OCI-LY1 (cell line): ENCODE measurements at regions not wholly inside any gene's neighbourhood (a gene's known extent, or its start where the extent isn't known, plus 50 kb on each side); places are given as distances from the start of the nearest gene placed in this dataset.

Experiments
- H2AFZ ChIP-seq: fragments of 200-600 bp; sonication (generic), shearing (Covaris generic); 2 replicates; pipeline ENCODE4 v1.6.0; 2014; ENCODE audit warnings: antibody characterized with exemption, mild to moderate bottlenecking, low read length
- H3F3A ChIP-seq: fragments of 200-600 bp; sonication (generic), shearing (Covaris generic); 2 replicates; pipeline ENCODE4 v1.6.0; 2014; ENCODE audit warnings: mild to moderate bottlenecking, antibody characterized with exemption, low read length, moderate library complexity; ENCODE audit not compliant: insufficient read depth
- H3K27ac ChIP-seq: fragments of 200-600 bp; sonication (generic); 2 replicates; pipeline ENCODE4 v1.5.1; 2014; ENCODE audit warnings: low read length, mixed run types, mild to moderate bottlenecking, low read depth; ENCODE audit not compliant: poor library complexity, severe bottlenecking
- H3K27me3 ChIP-seq: fragments of 200-600 bp; sonication (generic); 2 replicates; pipeline ENCODE4 v1.6.0; 2014; ENCODE audit warnings: antibody characterized with exemption, mild to moderate bottlenecking, low read length, moderate library complexity; ENCODE audit not compliant: insufficient read depth
- H3K36me3 ChIP-seq: fragments of 200-600 bp; sonication (generic); 2 replicates; pipeline ENCODE4 v1.6.1; 2014; ENCODE audit warnings: mild to moderate bottlenecking, antibody characterized with exemption, low read length, moderate library complexity, mixed read lengths; ENCODE audit not compliant: insufficient read depth
- H3K4me1 ChIP-seq: fragments of 200-600 bp; sonication (generic); 2 replicates; pipeline ENCODE4 v1.5.1; 2014; ENCODE audit warnings: mild to moderate bottlenecking, low read length, moderate library complexity; ENCODE audit not compliant: insufficient read depth, severe bottlenecking
- H3K4me2 ChIP-seq: fragments of 200-600 bp; sonication (generic), shearing (Covaris generic); 2 replicates; pipeline ENCODE4 v1.6.1; 2014; ENCODE audit warnings: low read length
- H3K4me3 ChIP-seq: fragments of 200-600 bp; sonication (generic); 2 replicates; pipeline ENCODE4 v1.5.1; 2014; ENCODE audit warnings: low read length, low read depth, mild to moderate bottlenecking, mixed read lengths; ENCODE audit not compliant: poor library complexity, severe bottlenecking
- H3K79me2 ChIP-seq: fragments of 200-600 bp; shearing (Covaris generic); 2 replicates; pipeline ENCODE4 v1.6.1; 2016; ENCODE audit warnings: mixed run types, low read length, mixed read lengths; ENCODE audit not compliant: insufficient read depth
- H3K9ac ChIP-seq: fragments of 200-600 bp; sonication (generic), shearing (Covaris generic); 2 replicates; pipeline ENCODE4 v1.6.1; 2014; ENCODE audit warnings: mild to moderate bottlenecking, low read length, mixed read lengths
- H3K9me2 ChIP-seq: fragments of 200-600 bp; sonication (generic), shearing (Covaris generic); 2 replicates; pipeline ENCODE4 v1.6.1; 2014; ENCODE audit warnings: low read depth, mild to moderate bottlenecking, low read length, mixed read lengths
- H3K9me3 ChIP-seq: fragments of 200-600 bp; shearing (Covaris generic); 2 replicates; pipeline ENCODE4 v1.6.1; 2014; ENCODE audit warnings: low read length, mixed read lengths
- H4K20me1 ChIP-seq: fragments of 200-600 bp; sonication (generic), shearing (Covaris generic); 2 replicates; pipeline ENCODE4 v1.6.0; 2016; ENCODE audit warnings: mild to moderate bottlenecking, low read length; ENCODE audit not compliant: insufficient read depth
- CTCF ChIP-seq: fragments of 200-600 bp; sonication (generic), shearing (Covaris generic); IDR thresholded peaks from 2 replicates; pipeline ENCODE4 v1.5.1; 2017; ENCODE audit warnings: mild to moderate bottlenecking, antibody characterized with exemption, low read length, moderate library complexity, mixed read lengths
- EZH2 ChIP-seq: fragments of 200-600 bp; sonication (generic), shearing (Covaris generic); IDR thresholded peaks from 2 replicates; pipeline ENCODE4 v1.8.0; 2017; ENCODE audit warnings: borderline replicate concordance, mixed run types, mild to moderate bottlenecking, antibody characterized with exemption, low read length, moderate library complexity, mixed read lengths

GRCh38 chr7:118104812-118105441 is 79.0 kb upstream of the LSM8 start:
- H3K27me3 ChIP-seq = no peaks in the 10 kb centered on the region
- no peak overlapping the region for H3K9ac ChIP-seq
- H3K9me2 ChIP-seq = no peaks in the 10 kb centered on the region
- H3K4me1 ChIP-seq = no peaks in the 10 kb centered on the region
- H3K4me3 ChIP-seq = no peak overlapping the region
- no peak overlapping the region for H3K4me2 ChIP-seq
- no peaks in the 10 kb centered on the region for H3K79me2 ChIP-seq
- no peaks in the 10 kb centered on the region for H3K36me3 ChIP-seq
- no peak overlapping the region for H2AFZ ChIP-seq
- no peak overlapping the region for H3K27ac ChIP-seq
- H4K20me1 ChIP-seq = no peaks in the 10 kb centered on the region
- H3K9me3 ChIP-seq = no peaks in the 10 kb centered on the region
- no peaks in the 10 kb centered on the region for H3F3A ChIP-seq
- TF ChIP-seq EZH2 = no peak
- peak; percentile 70 for TF ChIP-seq CTCF

GRCh38 chr7:118109607-118110006 is 74.4 kb upstream of the LSM8 start:
- Histone ChIP-seq H3K4me1 (no peaks in the 10 kb centered on the region), H3K27ac (no peak overlapping the region), H3K9ac (no peak overlapping the region), H2AFZ (no peak overlapping the region), H3K27me3 (no peaks in the 10 kb centered on the region), H3K4me3 (no peak overlapping the region), H3K9me2 (no peaks in the 10 kb centered on the region; the same call in 1 of the 2 replicates), H3K36me3 (no peaks in the 10 kb centered on the region), H3K79me2 (no peaks in the 10 kb centered on the region), H3K4me2 (no peak overlapping the region), H4K20me1 (no peaks in the 10 kb centered on the region), H3K9me3 (peaks cover 6% of the 10 kb centered on the region; the same call in 1 of the 2 replicates), H3F3A (no peaks in the 10 kb centered on the region)
- TF ChIP-seq CTCF (no peak), EZH2 (no peak)

GRCh38 chr7:118110178-118110925 is 73.6 kb upstream of the LSM8 start:
- Histone ChIP-seq H3K36me3 (no peaks in the 10 kb centered on the region), H3K27me3 (no peaks in the 10 kb centered on the region), H3K9ac (no peak overlapping the region), H3K4me1 (no peaks in the 10 kb centered on the region), H4K20me1 (no peaks in the 10 kb centered on the region), H3F3A (no peaks in the 10 kb centered on the region), H3K27ac (no peak overlapping the region), H3K4me3 (no peak overlapping the region), H3K9me3 (peaks cover 6% of the 10 kb centered on the region; the same call in 1 of the 2 replicates), H3K4me2 (no peak overlapping the region), H2AFZ (no peak overlapping the region), H3K79me2 (no peaks in the 10 kb centered on the region), H3K9me2 (no peaks in the 10 kb centered on the region; the same call in 1 of the 2 replicates)
- TF ChIP-seq EZH2 = no peak
- TF ChIP-seq CTCF = no peak
